ENCODE measurements at regions not wholly inside any gene's neighbourhood (a gene's known extent, or its start where the extent isn't known, plus 50 kb on each side); places are given as distances from the start of the nearest gene placed in this dataset.

GRCh38 chr11:115848611-115849010 is 344.4 kb upstream of the CADM1 start:
- H3F3A ChIP-seq (ENCODE audit: control insufficient read depth, insufficient read depth), result no peaks in the 10 kb centered on the region
- H3K27me3 ChIP-seq (ENCODE audit: control insufficient read depth, low read length), result 0 out of 2 replicates have a peak, but pooled peaks cover 2% of the 10 kb centered on the region
- no peak overlapping the region for H3K4me3 ChIP-seq (ENCODE audit: low read length)
- H3K36me3 ChIP-seq (ENCODE audit: control insufficient read depth, low read length), result no peaks in the 10 kb centered on the region
- H3K4me2 ChIP-seq (ENCODE audit: low read length), result no peak overlapping the region
- no peaks in the 10 kb centered on the region for H3K4me1 ChIP-seq (ENCODE audit: control insufficient read depth, low read length)
- no peaks in the 10 kb centered on the region for H3K79me2 ChIP-seq (ENCODE audit: control insufficient read depth, low read length)
- no peaks in the 10 kb centered on the region for H3K9me2 ChIP-seq (replicated peaks; ENCODE audit: control insufficient read depth, low read length)
- no peaks in the 10 kb centered on the region for H4K20me1 ChIP-seq (ENCODE audit: control insufficient read depth, insufficient read depth, low read depth, low read length)
- no peak overlapping the region for H3K27ac ChIP-seq (ENCODE audit: low read depth, low read length)
- TF ChIP-seq EZH2phosphoT487 (IDR thresholded peaks at IDR 0.05; ENCODE audit: borderline replicate concordance, low read length) (no peak), CTCF (IDR thresholded peaks at IDR 0.05; ENCODE audit: low read depth, low read length, poor library complexity, severe bottlenecking) (no peak)
- no peaks in the 10 kb centered on the region for H3K9me3 ChIP-seq (ENCODE audit: control insufficient read depth, insufficient read depth, low read length)

DNA sequence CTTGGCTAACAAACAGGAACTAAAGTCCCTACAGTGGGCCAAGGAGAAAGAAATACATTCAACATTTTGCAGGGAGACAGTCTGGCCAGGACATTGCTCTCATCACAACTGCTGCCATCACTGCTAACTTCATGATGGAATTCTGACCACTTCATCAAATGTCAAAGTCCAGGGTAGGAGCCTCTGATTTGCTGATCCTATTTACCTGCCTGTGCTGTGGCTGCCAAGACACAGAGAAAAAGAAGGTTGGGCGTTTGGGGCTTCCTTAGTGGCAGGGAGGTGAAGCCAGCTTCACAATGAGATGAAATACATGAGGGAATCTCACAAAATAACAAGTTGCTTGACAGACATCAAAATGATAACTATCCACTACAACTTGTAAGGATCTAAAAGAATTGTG is 343.9 kb upstream of the CADM1 start:
- H3K27me3 ChIP-seq (ENCODE audit: control insufficient read depth, low read length), result 0 out of 2 replicates have a peak, but pooled peaks cover 5% of the 10 kb centered on the region
- H3K4me1 ChIP-seq (ENCODE audit: control insufficient read depth, low read length), result no peaks in the 10 kb centered on the region
- TF ChIP-seq EZH2phosphoT487 (IDR thresholded peaks at IDR 0.05; ENCODE audit: borderline replicate concordance, low read length), result no peak
- TF ChIP-seq CTCF (IDR thresholded peaks at IDR 0.05; ENCODE audit: low read depth, low read length, poor library complexity, severe bottlenecking), result no peak
- no peak overlapping the region for H3K4me3 ChIP-seq (ENCODE audit: low read length)
- H3K36me3 ChIP-seq (ENCODE audit: control insufficient read depth, low read length), result no peaks in the 10 kb centered on the region
- no peaks in the 10 kb centered on the region for H3K79me2 ChIP-seq (ENCODE audit: control insufficient read depth, low read length)
- H3K27ac ChIP-seq (ENCODE audit: low read depth, low read length), result no peak overlapping the region
- no peaks in the 10 kb centered on the region for H3F3A ChIP-seq (ENCODE audit: control insufficient read depth, insufficient read depth)
- no peaks in the 10 kb centered on the region for H3K9me2 ChIP-seq (replicated peaks; ENCODE audit: control insufficient read depth, low read length)
- no peak overlapping the region for H3K4me2 ChIP-seq (ENCODE audit: low read length)
- no peaks in the 10 kb centered on the region for H4K20me1 ChIP-seq (ENCODE audit: control insufficient read depth, insufficient read depth, low read depth, low read length)
- no peaks in the 10 kb centered on the region for H3K9me3 ChIP-seq (ENCODE audit: control insufficient read depth, insufficient read depth, low read length)

DNA sequence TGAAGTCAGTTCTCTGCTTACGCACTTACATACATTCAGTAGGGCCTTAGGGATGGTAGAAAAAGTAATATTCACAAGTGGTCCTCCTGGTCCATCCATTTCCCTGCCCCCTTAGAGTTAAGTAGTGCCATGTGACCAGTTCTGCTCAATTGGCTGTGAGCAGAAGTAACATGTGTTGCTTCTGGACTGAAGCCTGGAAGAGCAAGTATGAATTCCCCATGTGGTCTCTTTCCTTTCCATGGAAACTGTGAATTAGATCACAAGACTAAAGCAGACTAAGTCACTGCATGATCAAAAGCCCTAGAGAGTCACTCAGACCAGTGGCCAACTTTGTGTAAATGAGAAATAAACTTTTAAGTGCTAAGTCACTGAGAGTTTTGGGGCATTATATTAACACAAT is 341.7 kb upstream of the CADM1 start:
- H3K79me2 ChIP-seq (ENCODE audit: control insufficient read depth, low read length), result no peaks in the 10 kb centered on the region
- H4K20me1 ChIP-seq (ENCODE audit: control insufficient read depth, insufficient read depth, low read depth, low read length), result no peaks in the 10 kb centered on the region
- 0 out of 2 replicates have a peak, but pooled peaks cover 5% of the 10 kb centered on the region for H3K27me3 ChIP-seq (ENCODE audit: control insufficient read depth, low read length)
- H3K4me3 ChIP-seq (ENCODE audit: low read length), result no peak overlapping the region
- H3K27ac ChIP-seq (ENCODE audit: low read depth, low read length), result no peak overlapping the region
- H3K9me2 ChIP-seq (replicated peaks; ENCODE audit: control insufficient read depth, low read length), result no peaks in the 10 kb centered on the region
- H3K4me1 ChIP-seq (ENCODE audit: control insufficient read depth, low read length), result no peaks in the 10 kb centered on the region
- no peak overlapping the region for H3K4me2 ChIP-seq (ENCODE audit: low read length)
- H3K9me3 ChIP-seq (ENCODE audit: control insufficient read depth, insufficient read depth, low read length), result no peaks in the 10 kb centered on the region
- H3F3A ChIP-seq (ENCODE audit: control insufficient read depth, insufficient read depth), result no peaks in the 10 kb centered on the region
- no peaks in the 10 kb centered on the region for H3K36me3 ChIP-seq (ENCODE audit: control insufficient read depth, low read length)
- TF ChIP-seq EZH2phosphoT487 (IDR thresholded peaks at IDR 0.05; ENCODE audit: borderline replicate concordance, low read length) (no peak), CTCF (IDR thresholded peaks at IDR 0.05; ENCODE audit: low read depth, low read length, poor library complexity, severe bottlenecking) (no peak)

Data from DOHH2 (cell line).